ENCODE measurements at regions not wholly inside any gene's neighbourhood (a gene's known extent, or its start where the extent isn't known, plus 50 kb on each side); places are given as distances from the start of the nearest gene placed in this dataset.
"Not testable (repeated sequence)": the region's sequence is repeated elsewhere in the genome, so short reads cannot be mapped to it uniquely, and the experiment has no call there.

- no peak for DNase-seq (ENCODE audit: low read depth in 2 of 3, low spot score in 2 of 3)
Measured at GRCh38 chr1:29808141-29808995, 572.0 kb downstream of the PTPRU start.

- DNase-seq (ENCODE audit: low read depth in 2 of 3, low spot score in 2 of 3) = no peak
Measured at GRCh38 chr1:29807689-29808088, 571.4 kb downstream of the PTPRU start.

GRCh38 chr1:29806646-29807319 is 570.5 kb downstream of the PTPRU start:
- DNase-seq (ENCODE audit: low read depth in 2 of 3, low spot score in 2 of 3) = no peak

- DNase-seq (ENCODE audit: low read depth in 2 of 3, low spot score in 2 of 3) = no peak
Measured at GRCh38 chr1:29805896-29806160, 569.5 kb downstream of the PTPRU start.

GRCh38 chr1:29805122-29805895 is 569.0 kb downstream of the PTPRU start:
- DNase-seq (ENCODE audit: low read depth in 2 of 3, low spot score in 2 of 3) = no peak

- no peak for DNase-seq (ENCODE audit: low read depth in 2 of 3, low spot score in 2 of 3)
Measured at GRCh38 chr1:29804181-29804899, 568.0 kb downstream of the PTPRU start.

GRCh38 chr1:29803486-29803885 is 567.2 kb downstream of the PTPRU start:
- no peak for DNase-seq (ENCODE audit: low read depth in 2 of 3, low spot score in 2 of 3)

- no peak for DNase-seq (ENCODE audit: low read depth in 2 of 3, low spot score in 2 of 3)
Measured at GRCh38 chr1:29802181-29803068, 566.1 kb downstream of the PTPRU start.

GRCh38 chr1:29801561-29801973 is 565.2 kb downstream of the PTPRU start:
- no peak for DNase-seq (ENCODE audit: low read depth in 2 of 3, low spot score in 2 of 3)

GRCh38 chr1:29801003-29801402 is 564.7 kb downstream of the PTPRU start:
- no peak for DNase-seq (ENCODE audit: low read depth in 2 of 3, low spot score in 2 of 3)

- DNase-seq (ENCODE audit: low read depth in 2 of 3, low spot score in 2 of 3) = no peak
Measured at GRCh38 chr1:29800522-29800956, 564.2 kb downstream of the PTPRU start.

GRCh38 chr1:29800120-29800519 is 563.8 kb downstream of the PTPRU start:
- DNase-seq (ENCODE audit: low read depth in 2 of 3, low spot score in 2 of 3) = no peak

GRCh38 chr1:29798699-29799566 is 562.6 kb downstream of the PTPRU start:
- DNase-seq (ENCODE audit: low read depth in 2 of 3, low spot score in 2 of 3) = no peak

GRCh38 chr1:29797125-29797524 is 560.8 kb downstream of the PTPRU start:
- DNase-seq (ENCODE audit: low read depth in 2 of 3, low spot score in 2 of 3) = not testable (repeated sequence)

- not testable (repeated sequence) for DNase-seq (ENCODE audit: low read depth in 2 of 3, low spot score in 2 of 3)
Measured at GRCh38 chr1:29795965-29796364, 559.6 kb downstream of the PTPRU start.

GRCh38 chr1:29793653-29794348 is 557.5 kb downstream of the PTPRU start:
- DNase-seq (ENCODE audit: low read depth in 2 of 3, low spot score in 2 of 3) = no peak

- peak in 2 of 3 donors; percentile 72 to 88 for DNase-seq (ENCODE audit: low read depth in 2 of 3, low spot score in 2 of 3)
Measured at GRCh38 chr1:29793101-29793546, 556.8 kb downstream of the PTPRU start.

GRCh38 chr1:29789910-29790247 is 553.6 kb downstream of the PTPRU start:
- DNase-seq (ENCODE audit: low read depth in 2 of 3, low spot score in 2 of 3) = no peak
